CD8-positive, alpha-beta memory T cell (primary cell): ENCODE measurements at regions not wholly inside any gene's neighbourhood (a gene's known extent, or its start where the extent isn't known, plus 50 kb on each side); places are given as distances from the start of the nearest gene placed in this dataset.

ENCODE experiments used
- CTCF ChIA-PET: fragments of 350-600 bp; sonication (Branson Sonifier 250); formaldehyde crosslinking; loops from one replicate; lab custom pipeline; 2021; ENCODE audit warnings: antibody characterized with exemption; lab: Charles Lee
- POLR2A ChIA-PET: fragments of 350-600 bp; sonication (Branson Sonifier 250); formaldehyde crosslinking; loops from one replicate; lab custom pipeline; 2021; ENCODE audit warnings: antibody characterized with exemption; lab: Charles Lee
- DNase-seq, 5 donors: peaks; one replicate each; pipeline versions ENCODE4 v3.0.0 to v3.0.0-alpha.2; 2020 to 2022; ENCODE audit warnings: mixed read lengths in 1 of 5
- H3K27ac ChIP-seq: one replicate; pipeline ENCODE4 v1.7.0; 2013; ENCODE audit warnings: low read depth, mild to moderate bottlenecking, low read length, moderate library complexity
- H3K27me3 ChIP-seq: 2 replicates; pipeline ENCODE4 v1.7.0; 2013; ENCODE audit warnings: low read length, mild to moderate bottlenecking; ENCODE audit not compliant: insufficient read depth, poor library complexity, severe bottlenecking
- H3K36me3 ChIP-seq: 2 replicates; pipeline ENCODE4 v1.7.0; 2013; ENCODE audit warnings: mild to moderate bottlenecking, low read length, moderate library complexity; ENCODE audit not compliant: insufficient read depth
- H3K4me1 ChIP-seq: 2 replicates; pipeline ENCODE4 v1.7.0; 2013; ENCODE audit warnings: mild to moderate bottlenecking, low read length, moderate library complexity; ENCODE audit not compliant: insufficient read depth
- H3K4me3 ChIP-seq: 2 replicates; pipeline ENCODE4 v1.7.0; 2013; ENCODE audit warnings: mild to moderate bottlenecking, low read length
- H3K9me3 ChIP-seq: 2 replicates; pipeline ENCODE4 v1.7.0; 2013; ENCODE audit warnings: mild to moderate bottlenecking, low read length
- H3K27ac Mint-ChIP-seq, 8 donors: one replicate each; pipeline ENCODE4 v1.8.0; 2020 to 2021; ENCODE audit warnings: mixed read lengths in 8 of 8, mild to moderate bottlenecking in 6 of 8, inconsistent platforms in 3 of 8, moderate library complexity in 3 of 8
- H3K27me3 Mint-ChIP-seq, 2 donors: one replicate each; pipeline ENCODE4 v1.8.0; 2020 to 2021; ENCODE audit warnings: mixed read lengths in 2 of 2, mild to moderate bottlenecking in 1 of 2, moderate library complexity in 1 of 2
- H3K36me3 Mint-ChIP-seq, 3 donors: one replicate each; pipeline ENCODE4 v1.8.0; 2020 to 2021; ENCODE audit warnings: mixed read lengths in 3 of 3, inconsistent platforms in 1 of 3, mild to moderate bottlenecking in 1 of 3
- H3K4me1 Mint-ChIP-seq, 3 donors: one replicate each; pipeline ENCODE4 v1.8.0; 2020 to 2021; ENCODE audit warnings: mixed read lengths in 3 of 3, inconsistent platforms in 1 of 3, mild to moderate bottlenecking in 1 of 3
- H3K4me3 Mint-ChIP-seq, 7 donors: one replicate each; pipeline ENCODE4 v1.8.0; 2020 to 2021; ENCODE audit warnings: mixed read lengths in 7 of 7, mild to moderate bottlenecking in 6 of 7, moderate library complexity in 4 of 7, inconsistent platforms in 2 of 7
- H3K9me3 Mint-ChIP-seq, 5 donors: one replicate each; pipeline ENCODE4 v1.8.0; 2020 to 2022; ENCODE audit warnings: mixed read lengths in 5 of 5, mild to moderate bottlenecking in 3 of 5, moderate library complexity in 2 of 5, inconsistent platforms in 1 of 5

- no peaks in the 10 kb centered on the region for H3K36me3 ChIP-seq
- DNase-seq, result no peak
- H3K4me3 ChIP-seq, result no peak overlapping the region
- H3K4me3 Mint-ChIP-seq, result no peak overlapping the region
- no peaks in the 10 kb centered on the region for H3K9me3 ChIP-seq
- H3K27ac Mint-ChIP-seq, result no peak overlapping the region
- ChIA-PET POLR2A (no interaction called here), CTCF (no interaction called here)
- peaks cover 0 to 3% of the 10 kb centered on the region in 2 donors for H3K27me3 Mint-ChIP-seq
- no peak overlapping the region for H3K27ac ChIP-seq
- peaks cover 0 to 5% (median 0%) of the 10 kb centered on the region in 5 donors for H3K9me3 Mint-ChIP-seq
- H3K4me1 ChIP-seq, result no peaks in the 10 kb centered on the region
- H3K36me3 Mint-ChIP-seq, result no peaks in the 10 kb centered on the region
- H3K4me1 Mint-ChIP-seq, result no peaks in the 10 kb centered on the region
- no peaks in the 10 kb centered on the region for H3K27me3 ChIP-seq
Measured at GRCh38 chr5:158561562-158562190, 538.0 kb downstream of the EBF1 start.

DNA sequence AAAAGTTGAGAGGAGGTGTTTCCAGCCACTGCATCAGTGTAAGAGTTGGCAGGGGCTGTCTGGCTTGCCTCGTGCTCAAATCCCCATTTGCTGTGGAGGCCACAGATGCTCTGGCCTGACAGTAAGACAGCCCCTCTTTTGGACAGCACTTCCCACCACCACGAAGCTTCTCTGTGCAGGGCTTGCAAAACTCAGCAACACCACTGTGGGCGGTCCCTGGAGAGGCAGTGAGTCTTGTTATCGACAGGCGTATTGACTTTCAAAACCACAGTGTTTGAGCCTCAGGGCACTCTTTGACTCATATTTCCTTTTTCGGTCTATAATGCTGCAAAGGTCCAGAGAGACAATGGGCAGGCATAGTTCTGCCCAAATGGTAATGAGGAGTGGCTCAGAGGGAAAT is 539.5 kb downstream of the EBF1 start:
- Histone ChIP-seq H3K4me3 (no peak overlapping the region), H3K27ac (no peak overlapping the region), H3K9me3 (no peaks in the 10 kb centered on the region), H3K4me1 (no peaks in the 10 kb centered on the region), H3K36me3 (no peaks in the 10 kb centered on the region), H3K27me3 (no peaks in the 10 kb centered on the region)
- Mint-ChIP-seq H3K27ac (no peak overlapping the region), H3K4me1 (no peaks in the 10 kb centered on the region), H3K27me3 (no peaks in the 10 kb centered on the region), H3K4me3 (no peak overlapping the region), H3K36me3 (no peaks in the 10 kb centered on the region), H3K9me3 (peaks cover 0 to 7% (median 0%) of the 10 kb centered on the region in 5 donors)
- CTCF ChIA-PET, result no interaction called here
- POLR2A ChIA-PET, result no interaction called here
- no peak for DNase-seq

- no peaks in the 10 kb centered on the region for H3K27me3 Mint-ChIP-seq
Measured at GRCh38 chr5:158559643-158560042, 540.1 kb downstream of the EBF1 start.

GRCh38 chr5:158559066-158559465 is 540.6 kb downstream of the EBF1 start:
- Mint-ChIP-seq H3K4me3 (no peak overlapping the region), H3K27me3 (no peaks in the 10 kb centered on the region), H3K4me1 (peaks cover 0 to 4% (median 0%) of the 10 kb centered on the region in 3 donors), H3K36me3 (no peaks in the 10 kb centered on the region), H3K9me3 (peaks cover 0 to 7% (median 0%) of the 10 kb centered on the region in 5 donors), H3K27ac (no peak overlapping the region)
- no peak overlapping the region for H3K4me3 ChIP-seq
- POLR2A ChIA-PET, result no interaction called here
- H3K4me1 ChIP-seq, result no peaks in the 10 kb centered on the region
- H3K9me3 ChIP-seq, result no peaks in the 10 kb centered on the region
- no peaks in the 10 kb centered on the region for H3K36me3 ChIP-seq
- CTCF ChIA-PET, result no interaction called here
- DNase-seq, result no peak
- H3K27me3 ChIP-seq, result no peaks in the 10 kb centered on the region
- H3K27ac ChIP-seq, result no peak overlapping the region

More at GRCh38 chr5:158559643-158560042, 540.1 kb downstream of the EBF1 start:
- Mint-ChIP-seq H3K27ac (no peak overlapping the region), H3K4me3 (no peak overlapping the region), H3K4me1 (peaks cover 0 to under 1% (median 0%) of the 10 kb centered on the region in 3 donors), H3K9me3 (peaks cover 0 to 7% (median 0%) of the 10 kb centered on the region in 5 donors), H3K36me3 (no peaks in the 10 kb centered on the region)
- no peaks in the 10 kb centered on the region for H3K4me1 ChIP-seq
- no peaks in the 10 kb centered on the region for H3K9me3 ChIP-seq
- DNase-seq, result no peak
- ChIA-PET POLR2A (no interaction called here), CTCF (no interaction called here)
- H3K36me3 ChIP-seq, result no peaks in the 10 kb centered on the region
- no peak overlapping the region for H3K4me3 ChIP-seq
- no peaks in the 10 kb centered on the region for H3K27me3 ChIP-seq
- H3K27ac ChIP-seq, result no peak overlapping the region

GRCh38 chr5:158553962-158554336 is 545.8 kb downstream of the EBF1 start:
- H3K27me3 Mint-ChIP-seq, result peaks cover 0 to 3% of the 10 kb centered on the region in 2 donors
- no peak overlapping the region for H3K27ac Mint-ChIP-seq
- no peak overlapping the region for H3K27ac ChIP-seq
- CTCF ChIA-PET, result no interaction called here
- H3K27me3 ChIP-seq, result no peaks in the 10 kb centered on the region
- H3K4me3 ChIP-seq, result no peak overlapping the region
- H3K4me3 Mint-ChIP-seq, result no peak overlapping the region
- no peak for DNase-seq
- H3K4me1 Mint-ChIP-seq, result peaks cover 0 to 4% (median 0%) of the 10 kb centered on the region in 3 donors
- H3K9me3 ChIP-seq, result no peaks in the 10 kb centered on the region
- POLR2A ChIA-PET, result no interaction called here
- H3K36me3 ChIP-seq, result no peaks in the 10 kb centered on the region
- peaks cover 0 to 3% (median 0%) of the 10 kb centered on the region in 3 donors for H3K36me3 Mint-ChIP-seq
- no peaks in the 10 kb centered on the region for H3K4me1 ChIP-seq
- H3K9me3 Mint-ChIP-seq, result peaks cover 0 to 3% (median under 1%) of the 10 kb centered on the region in 5 donors

DNA sequence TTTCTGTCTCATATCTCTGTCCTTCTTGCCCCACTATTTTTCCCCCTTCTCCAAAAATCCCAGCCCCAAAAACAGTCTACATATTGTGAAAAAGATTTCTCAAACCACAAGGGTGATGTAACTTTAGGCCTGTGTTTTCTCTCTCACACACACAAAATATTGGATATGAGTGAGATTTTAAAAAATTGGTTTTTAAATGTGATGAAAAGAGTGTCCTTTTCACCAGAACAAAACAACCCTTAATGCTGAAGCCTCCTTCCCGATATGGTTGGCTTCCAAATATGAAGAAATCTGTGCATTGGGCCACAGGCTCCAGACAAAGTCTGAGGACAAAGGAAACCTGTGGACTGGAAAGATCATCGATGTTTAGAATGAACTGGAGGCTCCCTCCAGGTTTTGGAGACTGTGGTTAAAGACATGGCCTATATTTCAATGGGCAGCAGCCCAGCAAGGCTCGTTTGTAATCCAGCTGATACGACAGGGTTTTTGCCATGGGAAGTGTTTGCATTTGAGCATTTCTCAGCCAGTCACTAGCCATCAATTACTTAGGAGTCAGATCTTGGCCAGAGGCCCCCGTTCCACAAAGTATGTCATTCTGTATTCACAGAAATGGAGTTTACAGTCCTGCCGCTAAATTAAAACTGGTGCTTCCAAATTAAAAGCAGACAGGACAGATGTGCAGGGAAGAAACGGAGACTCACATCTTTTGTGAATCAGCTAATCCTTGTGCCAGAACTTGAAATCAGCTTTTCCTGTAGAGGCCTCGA is 546.3 kb downstream of the EBF1 start:
- H3K4me3 ChIP-seq, result no peak overlapping the region
- H3K9me3 ChIP-seq, result no peaks in the 10 kb centered on the region
- H3K9me3 Mint-ChIP-seq, result peaks cover 0 to 4% (median 3%) of the 10 kb centered on the region in 5 donors
- H3K4me1 Mint-ChIP-seq, result peaks cover 0 to 4% (median 0%) of the 10 kb centered on the region in 3 donors
- H3K27me3 ChIP-seq, result no peaks in the 10 kb centered on the region
- no peak overlapping the region for H3K27ac ChIP-seq
- no peaks in the 10 kb centered on the region for H3K4me1 ChIP-seq
- ChIA-PET POLR2A (no interaction called here), CTCF (no interaction called here)
- H3K36me3 Mint-ChIP-seq, result peaks cover 0 to 3% (median 0%) of the 10 kb centered on the region in 3 donors
- H3K27ac Mint-ChIP-seq, result no peak overlapping the region
- DNase-seq, result no peak
- H3K27me3 Mint-ChIP-seq, result peaks cover 0 to 3% of the 10 kb centered on the region in 2 donors
- H3K4me3 Mint-ChIP-seq, result peak overlapping the region in 1 of 7 donors; percentile 0
- H3K36me3 ChIP-seq, result no peaks in the 10 kb centered on the region

- H3K4me3 Mint-ChIP-seq, result no peak overlapping the region
- ChIA-PET CTCF (no interaction called here), POLR2A (no interaction called here)
- Histone ChIP-seq H3K27ac (no peak overlapping the region), H3K36me3 (no peaks in the 10 kb centered on the region), H3K27me3 (no peaks in the 10 kb centered on the region), H3K9me3 (no peaks in the 10 kb centered on the region), H3K4me1 (no peaks in the 10 kb centered on the region), H3K4me3 (no peak overlapping the region)
- DNase-seq, result no peak
- H3K4me1 Mint-ChIP-seq, result peaks cover 0 to 4% (median 0%) of the 10 kb centered on the region in 3 donors
- H3K27me3 Mint-ChIP-seq, result peaks cover 0 to 3% of the 10 kb centered on the region in 2 donors
- peaks cover 0 to 9% (median 3%) of the 10 kb centered on the region in 5 donors for H3K9me3 Mint-ChIP-seq
- no peak overlapping the region for H3K27ac Mint-ChIP-seq
- peaks cover 0 to 3% (median 0%) of the 10 kb centered on the region in 3 donors for H3K36me3 Mint-ChIP-seq
Measured at GRCh38 chr5:158552241-158552640, 547.5 kb downstream of the EBF1 start.

GRCh38 chr5:158549311-158549710 is 550.4 kb downstream of the EBF1 start:
- Mint-ChIP-seq H3K36me3 (peaks cover 0 to 3% (median 0%) of the 10 kb centered on the region in 3 donors), H3K4me3 (no peak overlapping the region), H3K9me3 (peaks cover 0 to 9% (median 0%) of the 10 kb centered on the region in 5 donors), H3K27ac (no peak overlapping the region), H3K27me3 (peaks cover 1 to 3% of the 10 kb centered on the region in 2 donors), H3K4me1 (peaks cover 0 to under 1% (median 0%) of the 10 kb centered on the region in 3 donors)
- no peaks in the 10 kb centered on the region for H3K27me3 ChIP-seq
- no peak overlapping the region for H3K27ac ChIP-seq
- ChIA-PET POLR2A (no interaction called here), CTCF (no interaction called here)
- no peak overlapping the region for H3K4me3 ChIP-seq
- no peaks in the 10 kb centered on the region for H3K4me1 ChIP-seq
- DNase-seq, result no peak
- H3K36me3 ChIP-seq, result no peaks in the 10 kb centered on the region
- H3K9me3 ChIP-seq, result no peaks in the 10 kb centered on the region
